CD4-positive, alpha-beta T cell (primary cell): ENCODE measurements at regions not wholly inside any gene's neighbourhood (a gene's known extent, or its start where the extent isn't known, plus 50 kb on each side); places are given as distances from the start of the nearest gene placed in this dataset.
"Not testable (repeated sequence)": the region's sequence is repeated elsewhere in the genome, so short reads cannot be mapped to it uniquely, and the experiment has no call there.

ENCODE experiments used
- ATAC-seq: fragments of 200-7000 bp; cut with Tn5 transposase; one replicate; pipeline ENCODE4 v1.10.0; 2022; ENCODE audit warnings: mild to moderate bottlenecking; ENCODE audit not compliant: poor library complexity
- CTCF ChIA-PET: fragments of 350-600 bp; sonication (Branson Sonifier 250); formaldehyde crosslinking; loops from one replicate; lab custom pipeline; 2021; ENCODE audit warnings: antibody characterized with exemption, inconsistent platforms; lab: Charles Lee
- POLR2A ChIA-PET: fragments of 350-600 bp; sonication (Branson Sonifier 250); formaldehyde crosslinking; loops from one replicate; lab custom pipeline; 2021; ENCODE audit warnings: antibody characterized with exemption, inconsistent platforms; lab: Charles Lee
- DNase-seq, 14 experiments: peaks; one replicate each; pipeline ENCODE4 v3.0.0-alpha.2; 2013 to 2020; ENCODE audit warnings: mixed read lengths in 2 of 14
- H3K27ac ChIP-seq, 2 donors: one replicate each; pipeline versions ENCODE4 v1.5.1 to v1.7.0; 2013; ENCODE audit warnings: low read length in 2 of 2, low read depth in 1 of 2, mild to moderate bottlenecking in 1 of 2
- H3K27me3 ChIP-seq, 2 experiments: 1 replicate in 1 of 2; 2 replicates in 1 of 2; pipeline versions ENCODE4 v1.6.1 to v1.7.0; 2013; ENCODE audit warnings: low read length in 2 of 2, control low read depth in 1 of 2, mild to moderate bottlenecking in 1 of 2, moderate library complexity in 1 of 2; ENCODE audit not compliant: insufficient read depth in 2 of 2, control insufficient read depth in 1 of 2
- H3K36me3 ChIP-seq: one replicate; pipeline ENCODE4 v1.6.1; 2013; ENCODE audit warnings: low read length, control low read depth; ENCODE audit not compliant: insufficient read depth
- H3K4me1 ChIP-seq: one replicate; pipeline ENCODE4 v1.6.1; 2013; ENCODE audit warnings: low read length, control low read depth; ENCODE audit not compliant: insufficient read depth
- H3K4me3 ChIP-seq: one replicate; pipeline ENCODE4 v1.5.1; 2013; ENCODE audit warnings: mild to moderate bottlenecking, low read length, moderate library complexity
- H3K9me3 ChIP-seq, 2 experiments: 1 replicate in 1 of 2; 2 replicates in 1 of 2; pipeline versions ENCODE4 v1.6.1 to v1.7.0; 2013; ENCODE audit warnings: low read length in 2 of 2, mild to moderate bottlenecking in 2 of 2, control low read depth in 1 of 2, moderate library complexity in 1 of 2; ENCODE audit not compliant: control insufficient read depth in 1 of 2, insufficient read depth in 1 of 2
- H3K27ac Mint-ChIP-seq: one replicate; pipeline ENCODE4 v1.8.0; 2020; ENCODE audit warnings: mixed read lengths
- H3K27me3 Mint-ChIP-seq: one replicate; pipeline ENCODE4 v1.8.0; 2021; ENCODE audit warnings: mixed read lengths
- H3K36me3 Mint-ChIP-seq: one replicate; pipeline ENCODE4 v1.8.0; 2021; ENCODE audit warnings: low read depth, mixed read lengths
- H3K4me1 Mint-ChIP-seq: one replicate; pipeline ENCODE4 v1.8.0; 2021; ENCODE audit warnings: low read depth, mixed read lengths
- H3K4me3 Mint-ChIP-seq: one replicate; pipeline ENCODE4 v1.8.0; 2020; ENCODE audit warnings: mild to moderate bottlenecking, mixed read lengths
- H3K9me3 Mint-ChIP-seq: one replicate; pipeline ENCODE4 v1.8.0; 2020; ENCODE audit warnings: mixed read lengths
- intact Hi-C, 2 experiments: fragments of 100-400 bp; cut with DNase I in 1 of 2; cut with micrococcal nuclease in 1 of 2; formaldehyde crosslinking; loops; one replicate each; pipeline versions ENCODE4 v1.15.1 to v1.9.0; 2023 to 2025; cut with DNase I, micrococcal nuclease
- TF ChIP-seq, protein P1 (sequence below): fragments of 200-600 bp; IDR thresholded peaks from one replicate; pipeline ENCODE4 v1.8.0; 2022; ENCODE audit warnings: antibody characterized with exemption, mild to moderate bottlenecking

GRCh38 chr11:93605642-93606041 lies 55.8 kb upstream of the CEP295 start:
- intact Hi-C loops = no loop called here
- ChIA-PET CTCF (no interaction called here), POLR2A (interaction anchor here (0.6 kb wide), 1 partner anchor 55 kb away, joined by 4 read pairs; no protein-coding TSS in a partner anchor)
- no peaks in the 10 kb centered on the region for H3K36me3 Mint-ChIP-seq
- peaks cover 3% of the 10 kb centered on the region for H3K27me3 Mint-ChIP-seq
- DNase-seq (no peak), ATAC-seq (no peak)
- H3K27ac Mint-ChIP-seq = no peak overlapping the region
- Histone ChIP-seq H3K4me1 (no peaks in the 10 kb centered on the region), H3K9me3 (no peaks in the 10 kb centered on the region), H3K27me3 (no peaks in the 10 kb centered on the region), H3K27ac (no peak overlapping the region), H3K4me3 (no peak overlapping the region), H3K36me3 (no peaks in the 10 kb centered on the region)
- no peaks in the 10 kb centered on the region for H3K4me1 Mint-ChIP-seq
- TF ChIP-seq, protein P1, sequence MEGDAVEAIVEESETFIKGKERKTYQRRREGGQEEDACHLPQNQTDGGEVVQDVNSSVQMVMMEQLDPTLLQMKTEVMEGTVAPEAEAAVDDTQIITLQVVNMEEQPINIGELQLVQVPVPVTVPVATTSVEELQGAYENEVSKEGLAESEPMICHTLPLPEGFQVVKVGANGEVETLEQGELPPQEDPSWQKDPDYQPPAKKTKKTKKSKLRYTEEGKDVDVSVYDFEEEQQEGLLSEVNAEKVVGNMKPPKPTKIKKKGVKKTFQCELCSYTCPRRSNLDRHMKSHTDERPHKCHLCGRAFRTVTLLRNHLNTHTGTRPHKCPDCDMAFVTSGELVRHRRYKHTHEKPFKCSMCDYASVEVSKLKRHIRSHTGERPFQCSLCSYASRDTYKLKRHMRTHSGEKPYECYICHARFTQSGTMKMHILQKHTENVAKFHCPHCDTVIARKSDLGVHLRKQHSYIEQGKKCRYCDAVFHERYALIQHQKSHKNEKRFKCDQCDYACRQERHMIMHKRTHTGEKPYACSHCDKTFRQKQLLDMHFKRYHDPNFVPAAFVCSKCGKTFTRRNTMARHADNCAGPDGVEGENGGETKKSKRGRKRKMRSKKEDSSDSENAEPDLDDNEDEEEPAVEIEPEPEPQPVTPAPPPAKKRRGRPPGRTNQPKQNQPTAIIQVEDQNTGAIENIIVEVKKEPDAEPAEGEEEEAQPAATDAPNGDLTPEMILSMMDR = no peak
- no peak overlapping the region for H3K4me3 Mint-ChIP-seq
- no peaks in the 10 kb centered on the region for H3K9me3 Mint-ChIP-seq

- DNase-seq = peak in 2 of 14 experiments; percentile 19 to 20
- H3K4me1 ChIP-seq = no peaks in the 10 kb centered on the region
- Mint-ChIP-seq H3K4me1 (no peaks in the 10 kb centered on the region), H3K27me3 (peaks cover 5% of the 10 kb centered on the region), H3K9me3 (no peaks in the 10 kb centered on the region), H3K4me3 (no peak overlapping the region), H3K27ac (no peak overlapping the region), H3K36me3 (no peaks in the 10 kb centered on the region)
- ChIA-PET POLR2A (no interaction called here), CTCF (no interaction called here)
- no peak for ATAC-seq
- no peaks in the 10 kb centered on the region for H3K36me3 ChIP-seq
- TF ChIP-seq, protein P1 = no peak
- intact Hi-C loops = no loop called here
- H3K9me3 ChIP-seq = no peaks in the 10 kb centered on the region
- no peaks in the 10 kb centered on the region for H3K27me3 ChIP-seq
- no peak overlapping the region for H3K27ac ChIP-seq
- no peak overlapping the region for H3K4me3 ChIP-seq
Measured at GRCh38 chr11:93604008-93604660, 57.3 kb upstream of the CEP295 start.

DNA sequence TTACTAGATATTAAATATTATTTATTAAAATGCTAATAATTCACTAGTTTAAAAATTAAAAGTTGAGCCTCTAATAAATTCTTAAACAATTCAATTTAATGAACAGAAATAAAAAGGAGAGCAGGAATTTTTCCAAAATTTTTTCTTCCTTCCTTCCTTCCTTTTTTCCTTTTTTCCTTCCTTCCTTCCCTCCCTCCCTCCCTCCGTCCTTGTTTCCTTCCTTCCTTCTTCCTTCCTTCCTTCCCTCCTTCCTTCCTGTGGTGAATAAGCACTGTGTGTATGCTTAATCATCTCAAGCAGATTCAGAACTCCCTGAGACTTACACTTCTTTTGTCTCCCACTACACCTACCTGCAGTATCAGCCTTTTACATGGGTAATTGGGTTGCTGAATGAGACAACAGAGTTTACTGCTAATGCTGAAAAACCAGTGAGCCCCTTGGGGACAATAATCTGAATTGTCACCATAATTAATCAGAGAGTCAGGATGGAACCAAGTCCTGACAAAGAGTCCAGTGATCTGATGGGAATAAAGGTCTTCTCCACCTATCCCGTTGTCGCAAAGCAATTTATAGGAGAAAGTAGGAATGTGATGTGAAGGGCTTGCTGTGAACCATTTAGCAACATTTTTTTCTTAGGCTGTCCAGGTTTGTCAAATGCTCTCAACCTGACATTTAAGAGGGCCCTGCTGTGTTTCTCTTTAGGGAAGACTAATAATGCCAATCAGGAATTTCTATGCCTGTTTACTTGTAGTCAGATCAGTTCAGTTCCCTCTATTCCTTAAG lies 58.1 kb upstream of the CEP295 start:
- CTCF ChIA-PET = no interaction called here
- no peaks in the 10 kb centered on the region for H3K36me3 Mint-ChIP-seq

GRCh38 chr11:93596171-93596570 lies 53.0 kb upstream of the SMCO4 start:
- H3K9me3 ChIP-seq, H3K27ac Mint-ChIP-seq, H3K36me3 Mint-ChIP-seq, H3K4me1 ChIP-seq, H3K4me1 Mint-ChIP-seq, ATAC-seq, intact Hi-C loops, H3K27me3 ChIP-seq, H3K27ac ChIP-seq, DNase-seq, H3K36me3 ChIP-seq, H3K9me3 Mint-ChIP-seq, POLR2A ChIA-PET, H3K4me3 Mint-ChIP-seq, H3K4me3 ChIP-seq: not testable (repeated sequence)
- CTCF ChIA-PET = interaction anchor here (0.6 kb wide), 1 partner anchor 29 kb away, joined by 3 read pairs; no protein-coding TSS in a partner anchor
- H3K27me3 Mint-ChIP-seq = peaks cover 10% of the 10 kb centered on the region

More for the DNA sequence above, 58.1 kb upstream of the CEP295 start:
- peaks cover 10% of the 10 kb centered on the region for H3K27me3 Mint-ChIP-seq
- no peaks in the 10 kb centered on the region for H3K9me3 Mint-ChIP-seq
- ATAC-seq (no peak), DNase-seq (no peak)
- POLR2A ChIA-PET = no interaction called here
- H3K9me3 ChIP-seq = no peaks in the 10 kb centered on the region
- H3K27ac ChIP-seq = no peak overlapping the region
- no peak overlapping the region for H3K27ac Mint-ChIP-seq
- no peaks in the 10 kb centered on the region for H3K4me1 Mint-ChIP-seq
- no peak overlapping the region for H3K4me3 ChIP-seq
- no peaks in the 10 kb centered on the region for H3K27me3 ChIP-seq
- no peaks in the 10 kb centered on the region for H3K36me3 ChIP-seq
- no peaks in the 10 kb centered on the region for H3K4me1 ChIP-seq
- TF ChIP-seq, protein P1 = no peak
- intact Hi-C loops = no loop called here
- H3K4me3 Mint-ChIP-seq = no peak overlapping the region
